Sigmoid colon (tissue), 4 donors: ENCODE measurements at regions not wholly inside any gene's neighbourhood (a gene's known extent, or its start where the extent isn't known, plus 50 kb on each side); places are given as distances from the start of the nearest gene placed in this dataset.

ENCODE experiments used
- CTCF ChIP-seq, 4 experiments: fragments of 450-650 bp in 3 of 4; fragments of 200-600 bp in 1 of 4; IDR thresholded peaks; one replicate each; pipeline ENCODE4 v1.5.1; 2016 to 2019; ENCODE audit warnings: antibody characterized with exemption in 4 of 4, mild to moderate bottlenecking in 3 of 4, moderate library complexity in 2 of 4
- EP300 ChIP-seq, 4 donors: sonication (generic); formaldehyde crosslinking; IDR thresholded peaks; one replicate each; pipeline ENCODE4 v1.6.1; 2017; ENCODE audit warnings: antibody characterized with exemption in 4 of 4

DNA sequence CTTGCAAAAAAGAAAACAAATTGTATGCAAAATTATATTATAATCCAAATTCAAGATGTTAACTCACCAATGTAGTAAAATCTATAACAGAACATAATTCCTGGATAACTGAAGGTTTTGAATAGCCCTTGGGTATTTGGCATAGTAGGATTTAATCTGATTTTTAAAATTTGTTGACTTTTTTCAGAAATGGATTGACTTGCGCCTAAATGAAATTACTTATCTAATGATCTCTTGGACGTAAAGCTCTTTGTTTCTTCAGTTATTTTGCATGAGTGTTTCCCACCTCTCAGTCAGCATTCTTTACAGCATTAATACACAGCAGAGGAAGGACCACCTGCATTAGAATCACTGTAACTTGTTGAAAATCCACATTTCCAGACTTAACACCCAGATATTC, 169.6 kb downstream of the SEPTIN7 start:
- no peak for TF ChIP-seq CTCF (IDR thresholded peaks at IDR 0.05)
- no peak for TF ChIP-seq EP300 (IDR thresholded peaks at IDR 0.05)
